Karpas-422 (cell line): ENCODE measurements at regions not wholly inside any gene's neighbourhood (a gene's known extent, or its start where the extent isn't known, plus 50 kb on each side); places are given as distances from the start of the nearest gene placed in this dataset.

Source experiments
- DNase-seq: peaks from one replicate; pipeline ENCODE4 v3.0.0-alpha.2; 2015
- H2AFZ ChIP-seq: fragments of 200-600 bp; sonication (generic); 2 replicates; pipeline ENCODE4 v1.6.1; 2014; ENCODE audit warnings: antibody characterized with exemption, low read length, mixed read lengths
- H3K27ac ChIP-seq: fragments of 200-600 bp; sonication (generic); 2 replicates; pipeline ENCODE4 v1.5.1; 2014; ENCODE audit warnings: mild to moderate bottlenecking, low read length, moderate library complexity
- H3K27me3 ChIP-seq: fragments of 200-600 bp; sonication (generic); 2 replicates; pipeline ENCODE4 v1.6.1; 2014; ENCODE audit warnings: low read length, mixed read lengths
- H3K36me3 ChIP-seq: fragments of 200-600 bp; sonication (generic); 2 replicates; pipeline ENCODE4 v1.6.1; 2014; ENCODE audit warnings: low read length, mixed read lengths; ENCODE audit not compliant: insufficient read depth
- H3K4me1 ChIP-seq: fragments of 200-600 bp; sonication (generic); 2 replicates; pipeline ENCODE4 v1.6.1; 2014; ENCODE audit warnings: mild to moderate bottlenecking, low read length, mixed read lengths
- H3K4me2 ChIP-seq: fragments of 200-600 bp; sonication (generic); 2 replicates; pipeline ENCODE4 v1.6.1; 2014; ENCODE audit warnings: low read length, low read depth, mild to moderate bottlenecking; ENCODE audit not compliant: poor library complexity, severe bottlenecking
- H3K4me3 ChIP-seq: fragments of 200-600 bp; sonication (generic); 2 replicates; pipeline ENCODE4 v1.5.1; 2014; ENCODE audit warnings: mild to moderate bottlenecking, antibody characterized with exemption, low read length, mixed read lengths
- H3K79me2 ChIP-seq: fragments of 200-600 bp; sonication (generic); 2 replicates; pipeline ENCODE4 v1.6.1; 2014; ENCODE audit warnings: mild to moderate bottlenecking, low read length, mixed read lengths
- H3K9ac ChIP-seq: fragments of 200-600 bp; sonication (generic); 2 replicates; pipeline ENCODE4 v1.6.0; 2014; ENCODE audit warnings: low read length
- H3K9me2 ChIP-seq: fragments of 200-600 bp; sonication (generic), shearing (Covaris generic); replicated peaks from 2 replicates; pipeline ENCODE4 v1.6.0; 2014; ENCODE audit warnings: mild to moderate bottlenecking, low read length, moderate library complexity; ENCODE audit not compliant: insufficient read depth
- H3K9me3 ChIP-seq: fragments of 300-700, 200-600 bp; sonication (generic); 2 replicates; pipeline ENCODE4 v1.6.1; 2014; ENCODE audit warnings: low read length, mixed read lengths
- H4K20me1 ChIP-seq: fragments of 200-600 bp; sonication (generic); 2 replicates; pipeline ENCODE4 v1.6.1; 2014; ENCODE audit warnings: mild to moderate bottlenecking, antibody characterized with exemption, low read length, low read depth; ENCODE audit not compliant: insufficient read depth

DNA sequence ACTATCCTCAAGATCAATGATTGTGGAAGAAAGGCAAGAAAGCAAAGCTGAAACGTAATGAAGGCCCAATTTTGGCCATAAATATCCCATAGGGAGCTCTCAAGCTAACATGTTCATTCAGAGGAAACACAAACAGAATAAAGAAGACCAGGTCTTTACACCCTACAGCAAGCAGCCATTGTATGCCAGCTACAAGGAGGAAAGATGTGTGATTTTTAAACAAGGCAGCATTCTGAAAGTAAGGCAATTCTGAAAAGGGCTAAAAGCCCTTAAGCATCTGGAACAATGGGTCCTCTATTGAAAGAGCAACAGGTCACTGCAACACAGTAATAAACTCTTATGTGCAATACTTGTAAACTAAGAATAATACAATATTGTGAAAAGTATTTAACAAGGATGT is 1002.4 kb downstream of the SLITRK1 start:
- DNase-seq = no peak
- no peaks in the 10 kb centered on the region for H4K20me1 ChIP-seq
- no peak overlapping the region for H3K4me2 ChIP-seq
- no peak overlapping the region for H3K27ac ChIP-seq
- no peaks in the 10 kb centered on the region for H3K9me3 ChIP-seq
- H3K36me3 ChIP-seq = no peaks in the 10 kb centered on the region
- no peaks in the 10 kb centered on the region for H3K4me1 ChIP-seq
- H3K9me2 ChIP-seq = no peaks in the 10 kb centered on the region
- no peaks in the 10 kb centered on the region for H3K27me3 ChIP-seq
- no peak overlapping the region for H2AFZ ChIP-seq
- H3K9ac ChIP-seq = no peak overlapping the region
- H3K4me3 ChIP-seq = no peak overlapping the region
- no peaks in the 10 kb centered on the region for H3K79me2 ChIP-seq

GRCh38 chr13:82878536-82878935 is 1003.7 kb downstream of the SLITRK1 start:
- Histone ChIP-seq H3K27ac (no peak overlapping the region), H2AFZ (no peak overlapping the region), H3K36me3 (no peaks in the 10 kb centered on the region), H3K79me2 (no peaks in the 10 kb centered on the region), H4K20me1 (no peaks in the 10 kb centered on the region), H3K9me3 (no peaks in the 10 kb centered on the region), H3K4me1 (no peaks in the 10 kb centered on the region), H3K27me3 (no peaks in the 10 kb centered on the region), H3K9ac (no peak overlapping the region), H3K9me2 (no peaks in the 10 kb centered on the region), H3K4me2 (no peak overlapping the region), H3K4me3 (no peak overlapping the region)
- no peak for DNase-seq

GRCh38 chr13:82867284-82867683 is 1015.0 kb downstream of the SLITRK1 start:
- Histone ChIP-seq H3K4me2 (no peak overlapping the region), H3K27me3 (no peaks in the 10 kb centered on the region), H3K36me3 (no peaks in the 10 kb centered on the region), H2AFZ (no peak overlapping the region), H3K27ac (no peak overlapping the region), H3K79me2 (no peaks in the 10 kb centered on the region), H3K9me3 (no peaks in the 10 kb centered on the region), H3K4me3 (no peak overlapping the region), H3K9me2 (no peaks in the 10 kb centered on the region), H4K20me1 (no peaks in the 10 kb centered on the region), H3K9ac (no peak overlapping the region), H3K4me1 (no peaks in the 10 kb centered on the region)
- DNase-seq = no peak

GRCh38 chr13:82850644-82851043 is 1031.6 kb downstream of the SLITRK1 start:
- Histone ChIP-seq H3K9me2 (no peaks in the 10 kb centered on the region; the same call in 1 of the 2 replicates), H3K9ac (no peak overlapping the region), H3K9me3 (no peaks in the 10 kb centered on the region; the same call in 1 of the 2 replicates), H3K4me3 (no peak overlapping the region), H3K79me2 (no peaks in the 10 kb centered on the region), H3K27ac (no peak overlapping the region), H3K27me3 (no peaks in the 10 kb centered on the region), H3K4me2 (no peak overlapping the region), H4K20me1 (no peaks in the 10 kb centered on the region), H2AFZ (no peak overlapping the region), H3K4me1 (no peaks in the 10 kb centered on the region), H3K36me3 (no peaks in the 10 kb centered on the region)
- no peak for DNase-seq

- no peak for DNase-seq
- Histone ChIP-seq H3K79me2 (no peaks in the 10 kb centered on the region), H3K36me3 (no peaks in the 10 kb centered on the region), H3K4me2 (no peak overlapping the region), H3K4me1 (no peaks in the 10 kb centered on the region), H3K9ac (no peak overlapping the region), H3K27me3 (no peaks in the 10 kb centered on the region), H4K20me1 (no peaks in the 10 kb centered on the region), H3K27ac (no peak overlapping the region), H2AFZ (no peak overlapping the region), H3K9me2 (no peaks in the 10 kb centered on the region; the same call in 1 of the 2 replicates), H3K9me3 (no peaks in the 10 kb centered on the region; the same call in 1 of the 2 replicates), H3K4me3 (no peak overlapping the region)
Measured at GRCh38 chr13:82848766-82849165, 1033.5 kb downstream of the SLITRK1 start.

GRCh38 chr13:82847595-82847994 is 1034.7 kb downstream of the SLITRK1 start:
- Histone ChIP-seq H3K36me3 (no peaks in the 10 kb centered on the region), H3K9me3 (no peaks in the 10 kb centered on the region), H3K4me3 (no peak overlapping the region), H3K27me3 (no peaks in the 10 kb centered on the region), H3K27ac (no peak overlapping the region), H2AFZ (no peak overlapping the region), H3K4me1 (no peaks in the 10 kb centered on the region), H3K9ac (no peak overlapping the region), H4K20me1 (no peaks in the 10 kb centered on the region), H3K9me2 (no peaks in the 10 kb centered on the region; the same call in 1 of the 2 replicates), H3K79me2 (no peaks in the 10 kb centered on the region), H3K4me2 (no peak overlapping the region)
- DNase-seq = no peak

GRCh38 chr13:82833923-82834322 is 1048.4 kb downstream of the SLITRK1 start:
- Histone ChIP-seq H3K9me3 (no peaks in the 10 kb centered on the region), H3K9me2 (no peaks in the 10 kb centered on the region), H3K36me3 (no peaks in the 10 kb centered on the region), H3K4me2 (no peak overlapping the region), H2AFZ (no peak overlapping the region), H3K4me3 (no peak overlapping the region), H3K9ac (no peak overlapping the region), H3K27ac (no peak overlapping the region), H3K4me1 (no peaks in the 10 kb centered on the region), H3K27me3 (no peaks in the 10 kb centered on the region), H3K79me2 (no peaks in the 10 kb centered on the region), H4K20me1 (no peaks in the 10 kb centered on the region)
- DNase-seq = no peak

DNA sequence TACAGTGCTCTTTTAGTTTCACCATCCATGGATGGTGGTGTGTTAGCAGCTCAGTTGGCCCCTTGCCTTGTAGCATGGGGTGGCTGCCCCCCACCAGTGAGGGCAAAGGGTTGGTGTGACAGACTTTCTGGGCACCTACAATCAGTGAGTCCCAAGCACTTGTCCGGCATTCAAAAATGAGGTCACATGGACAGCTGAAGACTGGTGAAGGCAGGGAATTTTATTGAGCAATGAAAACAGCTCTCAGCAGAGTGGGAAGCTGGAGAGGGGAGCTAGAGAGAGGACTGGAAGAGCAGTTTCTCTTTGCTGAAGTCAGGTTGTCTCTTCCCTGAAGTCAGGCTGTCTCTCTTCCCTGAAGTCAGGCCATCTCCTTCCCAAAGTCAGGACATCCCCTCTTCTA is 1053.2 kb downstream of the SLITRK1 start:
- no peak overlapping the region for H3K4me2 ChIP-seq
- H3K9me3 ChIP-seq = no peaks in the 10 kb centered on the region
- no peaks in the 10 kb centered on the region for H3K9me2 ChIP-seq
- H4K20me1 ChIP-seq = no peaks in the 10 kb centered on the region
- no peaks in the 10 kb centered on the region for H3K27me3 ChIP-seq
- H3K79me2 ChIP-seq = no peaks in the 10 kb centered on the region
- H3K9ac ChIP-seq = no peak overlapping the region
- no peak overlapping the region for H3K4me3 ChIP-seq
- H3K27ac ChIP-seq = no peak overlapping the region
- H2AFZ ChIP-seq = no peak overlapping the region
- H3K4me1 ChIP-seq = no peaks in the 10 kb centered on the region
- no peaks in the 10 kb centered on the region for H3K36me3 ChIP-seq
- DNase-seq = no peak

GRCh38 chr13:82827724-82828123 is 1054.5 kb downstream of the SLITRK1 start:
- H4K20me1 ChIP-seq = no peaks in the 10 kb centered on the region
- H3K36me3 ChIP-seq = no peaks in the 10 kb centered on the region

More at GRCh38 chr13:82827724-82828123, 1054.5 kb downstream of the SLITRK1 start:
- Histone ChIP-seq H3K27me3 (no peaks in the 10 kb centered on the region), H3K9me3 (no peaks in the 10 kb centered on the region), H3K27ac (no peak overlapping the region), H3K79me2 (no peaks in the 10 kb centered on the region), H3K4me2 (no peak overlapping the region), H3K4me3 (no peak overlapping the region), H3K9ac (no peak overlapping the region), H3K9me2 (no peaks in the 10 kb centered on the region), H3K4me1 (no peaks in the 10 kb centered on the region), H2AFZ (no peak overlapping the region)
- DNase-seq = no peak
